Activated CD8-positive, alpha-beta T cell treated with anti-CD3 and anti-CD28 coated beads for 36 hours (primary cell): ENCODE measurements at regions not wholly inside any gene's neighbourhood (a gene's known extent, or its start where the extent isn't known, plus 50 kb on each side); places are given as distances from the start of the nearest gene placed in this dataset.
"Not testable (repeated sequence)": the region's sequence is repeated elsewhere in the genome, so short reads cannot be mapped to it uniquely, and the experiment has no call there.

Experiments used
- ATAC-seq: fragments of 200-7000 bp; cut with Tn5 transposase; one replicate; pipeline ENCODE4 v1.10.0; 2021; ENCODE audit warnings: mild to moderate bottlenecking, moderate library complexity
- CTCF ChIA-PET: fragments of 350-600 bp; sonication (Branson Sonifier 250); formaldehyde crosslinking; loops from one replicate; lab custom pipeline; 2021; ENCODE audit warnings: antibody characterized with exemption; lab: Charles Lee
- POLR2A ChIA-PET: fragments of 350-600 bp; sonication (Branson Sonifier 250); formaldehyde crosslinking; loops from one replicate; lab custom pipeline; 2021; ENCODE audit warnings: antibody characterized with exemption; lab: Charles Lee
- DNase-seq: peaks from one replicate; pipeline ENCODE4 v3.0.0-alpha.2; 2020
- H3K27ac Mint-ChIP-seq: one replicate; pipeline ENCODE4 v1.8.0; 2021; ENCODE audit warnings: mild to moderate bottlenecking, mixed read lengths
- H3K27me3 Mint-ChIP-seq: one replicate; pipeline ENCODE4 v1.8.0; 2021; ENCODE audit warnings: mixed read lengths
- H3K36me3 Mint-ChIP-seq: one replicate; pipeline ENCODE4 v1.8.0; 2021; ENCODE audit warnings: low read depth, mixed read lengths
- H3K4me1 Mint-ChIP-seq: one replicate; pipeline ENCODE4 v1.8.0; 2021; ENCODE audit warnings: low read depth, mixed read lengths
- H3K4me3 Mint-ChIP-seq: one replicate; pipeline ENCODE4 v1.8.0; 2021; ENCODE audit warnings: mild to moderate bottlenecking, moderate library complexity, mixed read lengths
- H3K9me3 Mint-ChIP-seq: one replicate; pipeline ENCODE4 v1.8.0; 2021; ENCODE audit warnings: mixed read lengths
- CTCF ChIP-seq: fragments of 200-600 bp; IDR thresholded peaks from one replicate; pipeline ENCODE4 v1.8.0; 2022; ENCODE audit warnings: antibody characterized with exemption, mild to moderate bottlenecking
- intact Hi-C: fragments of 100-400 bp; cut with micrococcal nuclease; formaldehyde crosslinking; loops from one replicate; pipeline ENCODE4 v1.10.0; 2022

- TF ChIP-seq CTCF = no peak
- Mint-ChIP-seq H3K4me3 (no peak overlapping the region), H3K27me3 (no peaks in the 10 kb centered on the region), H3K36me3 (no peaks in the 10 kb centered on the region), H3K9me3 (peaks cover 4% of the 10 kb centered on the region), H3K27ac (no peak overlapping the region), H3K4me1 (no peaks in the 10 kb centered on the region)
- ChIA-PET CTCF (no interaction called here), POLR2A (no interaction called here)
- intact Hi-C loops = no loop called here
- ATAC-seq = no peak
- DNase-seq = no peak
These were observed 604.4 kb upstream of the SPRY2 start for GRCh38 chr13:80945328-80945727.

GRCh38 chr13:80939581-80939980, 598.7 kb upstream of the SPRY2 start:
- ATAC-seq = no peak
- Mint-ChIP-seq H3K9me3 (no peaks in the 10 kb centered on the region), H3K4me1 (no peaks in the 10 kb centered on the region), H3K4me3 (no peak overlapping the region), H3K27me3 (no peaks in the 10 kb centered on the region), H3K27ac (no peak overlapping the region), H3K36me3 (no peaks in the 10 kb centered on the region)
- TF ChIP-seq CTCF = no peak
- POLR2A ChIA-PET = no interaction called here
- DNase-seq = no peak
- intact Hi-C loops = no loop called here
- CTCF ChIA-PET = no interaction called here

- Mint-ChIP-seq H3K9me3 (no peaks in the 10 kb centered on the region), H3K36me3 (no peaks in the 10 kb centered on the region), H3K27me3 (no peaks in the 10 kb centered on the region), H3K27ac (no peak overlapping the region), H3K4me3 (no peak overlapping the region), H3K4me1 (no peaks in the 10 kb centered on the region)
- TF ChIP-seq CTCF = no peak
- ChIA-PET POLR2A (no interaction called here), CTCF (no interaction called here)
- intact Hi-C loops = no loop called here
- no peak for DNase-seq
- ATAC-seq = no peak
These were observed 590.8 kb upstream of the SPRY2 start for GRCh38 chr13:80931766-80932165.

- DNase-seq (no peak), ATAC-seq (no peak)
- CTCF ChIA-PET = no interaction called here
- POLR2A ChIA-PET = no interaction called here
- no peaks in the 10 kb centered on the region for H3K36me3 Mint-ChIP-seq
- TF ChIP-seq CTCF = no peak
- H3K27me3 Mint-ChIP-seq = no peaks in the 10 kb centered on the region
- no peak overlapping the region for H3K4me3 Mint-ChIP-seq
- no peak overlapping the region for H3K27ac Mint-ChIP-seq
- intact Hi-C loops = no loop called here
- H3K4me1 Mint-ChIP-seq = no peaks in the 10 kb centered on the region
- H3K9me3 Mint-ChIP-seq = no peaks in the 10 kb centered on the region
These were observed 590.2 kb upstream of the SPRY2 start for GRCh38 chr13:80931118-80931517.

GRCh38 chr13:80928241-80928640, 587.3 kb upstream of the SPRY2 start:
- ATAC-seq (no peak), DNase-seq (no peak)
- H3K4me3 Mint-ChIP-seq = no peak overlapping the region
- intact Hi-C loops = no loop called here
- no peaks in the 10 kb centered on the region for H3K36me3 Mint-ChIP-seq
- H3K27ac Mint-ChIP-seq = no peak overlapping the region
- H3K9me3 Mint-ChIP-seq = no peaks in the 10 kb centered on the region
- ChIA-PET CTCF (no interaction called here), POLR2A (no interaction called here)
- no peak for TF ChIP-seq CTCF
- H3K27me3 Mint-ChIP-seq = no peaks in the 10 kb centered on the region
- no peaks in the 10 kb centered on the region for H3K4me1 Mint-ChIP-seq

GRCh38 chr13:80926024-80926423, 585.1 kb upstream of the SPRY2 start:
- intact Hi-C loops, H3K4me1 Mint-ChIP-seq, H3K9me3 Mint-ChIP-seq, CTCF ChIA-PET, H3K27me3 Mint-ChIP-seq, H3K36me3 Mint-ChIP-seq, POLR2A ChIA-PET, ATAC-seq, H3K27ac Mint-ChIP-seq, H3K4me3 Mint-ChIP-seq, DNase-seq: not testable (repeated sequence)
